ENCODE measurements at regions not wholly inside any gene's neighbourhood (a gene's known extent, or its start where the extent isn't known, plus 50 kb on each side); places are given as distances from the start of the nearest gene placed in this dataset.

DNA sequence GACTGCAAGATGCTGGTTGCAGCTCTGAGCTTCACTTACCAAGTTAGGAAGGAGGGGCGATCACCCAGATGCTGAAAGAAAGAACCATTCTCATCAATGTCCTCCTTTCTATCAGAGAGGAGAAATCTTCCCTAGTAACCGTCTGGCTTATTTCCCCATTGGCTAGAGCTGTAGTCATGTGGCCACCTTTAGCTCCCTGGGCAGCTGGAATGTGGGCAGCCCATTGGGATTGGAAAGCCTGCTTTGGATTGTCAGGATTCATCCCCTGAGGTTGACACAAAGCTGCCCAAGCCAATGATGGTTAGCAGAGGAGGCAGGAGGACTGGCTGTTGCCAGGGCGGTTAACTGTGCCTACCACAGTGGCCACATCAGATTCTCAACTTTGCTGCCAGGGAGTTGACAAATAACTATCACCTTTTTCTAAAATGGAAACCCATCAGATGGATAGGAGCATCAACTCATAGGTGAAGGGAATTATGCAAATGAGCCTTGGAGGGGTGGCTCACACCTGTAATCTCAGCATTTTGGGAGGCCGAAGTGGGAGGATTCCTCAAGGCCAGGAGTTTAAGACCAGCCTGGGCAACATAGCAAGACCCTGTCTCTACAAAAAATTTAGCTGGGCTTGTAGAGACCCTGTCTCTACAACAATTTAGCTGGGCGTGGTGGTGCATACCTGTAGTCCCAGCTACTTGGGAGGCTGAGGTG is 206.4 kb upstream of the GALNT17 start:
- Mint-ChIP-seq H3K9me3 (peaks cover 0 to 10% (median under 1%) of the 10 kb centered on the region in 6 donors), H3K4me3 (no peak overlapping the region), H3K36me3 (no peaks in the 10 kb centered on the region), H3K4me1 (no peaks in the 10 kb centered on the region), H3K27ac (no peak overlapping the region), H3K27me3 (ENCODE audit: low read depth in 3 of 3) (peaks cover 0 to 2% (median 0%) of the 10 kb centered on the region in 3 donors)
- no peak for DNase-seq

DNA sequence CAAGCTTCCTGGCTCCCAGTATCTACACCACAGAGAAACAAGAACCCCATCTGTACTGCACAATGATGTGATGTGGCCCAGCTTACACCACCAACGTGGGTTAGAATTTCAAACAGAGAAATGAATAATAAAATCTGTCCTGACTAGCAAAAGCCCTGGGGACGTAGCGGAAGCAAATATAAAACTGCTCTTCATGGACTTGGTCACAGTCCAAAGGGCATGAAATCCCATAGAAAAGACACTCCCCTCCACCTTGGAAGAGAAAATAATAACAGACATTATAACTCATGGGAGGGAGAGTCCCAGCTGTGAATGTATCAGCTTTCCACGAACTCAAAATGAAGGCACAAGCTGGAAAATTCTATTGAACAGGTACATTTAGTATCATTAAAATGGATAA is 205.3 kb upstream of the GALNT17 start:
- Mint-ChIP-seq H3K27me3 (ENCODE audit: low read depth in 3 of 3) (peaks cover 0 to 2% (median 2%) of the 10 kb centered on the region in 3 donors), H3K4me1 (no peaks in the 10 kb centered on the region), H3K27ac (no peak overlapping the region), H3K36me3 (no peaks in the 10 kb centered on the region), H3K9me3 (peaks cover 0 to 10% (median 3%) of the 10 kb centered on the region in 6 donors), H3K4me3 (no peak overlapping the region)
- DNase-seq: no peak

DNA sequence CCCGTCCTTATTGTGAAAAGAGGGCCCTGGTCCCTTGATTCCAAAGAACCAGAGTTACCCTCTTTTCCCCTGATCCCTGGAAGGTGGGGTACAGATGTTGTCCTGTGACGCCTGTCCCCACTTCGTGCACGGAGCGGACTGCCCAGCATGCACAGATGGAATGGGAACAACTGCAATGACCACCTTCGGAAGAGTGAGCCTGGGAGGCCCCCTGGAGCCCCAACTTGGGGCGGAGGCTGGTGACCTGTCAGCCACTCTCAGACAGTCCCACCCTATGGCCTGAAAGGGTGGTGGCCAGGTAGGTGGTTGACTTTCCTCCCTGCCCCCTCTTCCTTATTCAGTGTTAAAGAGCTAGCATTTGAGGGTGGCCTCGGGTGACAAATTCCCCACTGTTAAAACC is 196.6 kb upstream of the GALNT17 start:
- Mint-ChIP-seq H3K4me3 (no peak overlapping the region), H3K27ac (no peak overlapping the region), H3K4me1 (no peaks in the 10 kb centered on the region), H3K9me3 (peaks cover 0 to 17% (median 8%) of the 10 kb centered on the region in 6 donors), H3K27me3 (ENCODE audit: low read depth in 3 of 3) (peaks cover 2 to 4% (median 4%) of the 10 kb centered on the region in 3 donors), H3K36me3 (peaks cover 0 to 4% (median 0%) of the 10 kb centered on the region in 3 donors)
- no peak for DNase-seq

DNA sequence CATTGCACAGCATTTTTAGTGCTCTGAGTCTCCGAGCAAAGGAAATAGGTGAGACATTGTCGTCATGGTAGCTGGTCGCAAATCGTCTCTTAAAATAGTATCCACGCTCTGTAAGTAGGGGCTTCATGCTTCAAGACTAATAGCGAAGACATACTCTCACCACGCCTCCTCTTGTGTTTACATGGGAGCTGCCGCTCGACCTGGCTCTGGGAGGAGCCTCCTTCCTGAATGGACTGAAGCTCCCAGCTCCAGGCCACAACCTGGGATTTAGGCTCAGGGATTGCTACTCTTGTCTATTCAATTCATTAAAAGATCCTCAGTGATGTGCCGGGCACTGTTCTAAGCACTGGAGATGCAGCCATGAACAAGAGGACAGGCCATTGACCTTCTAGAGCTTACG is 196.1 kb upstream of the GALNT17 start:
- Mint-ChIP-seq H3K9me3 (peaks cover 0 to 19% (median 8%) of the 10 kb centered on the region in 6 donors), H3K27me3 (ENCODE audit: low read depth in 3 of 3) (peaks cover 2 to 4% (median 4%) of the 10 kb centered on the region in 3 donors), H3K4me1 (no peaks in the 10 kb centered on the region), H3K27ac (no peak overlapping the region), H3K36me3 (peaks cover 0 to 4% (median 0%) of the 10 kb centered on the region in 3 donors), H3K4me3 (no peak overlapping the region)
- DNase-seq: no peak

DNA sequence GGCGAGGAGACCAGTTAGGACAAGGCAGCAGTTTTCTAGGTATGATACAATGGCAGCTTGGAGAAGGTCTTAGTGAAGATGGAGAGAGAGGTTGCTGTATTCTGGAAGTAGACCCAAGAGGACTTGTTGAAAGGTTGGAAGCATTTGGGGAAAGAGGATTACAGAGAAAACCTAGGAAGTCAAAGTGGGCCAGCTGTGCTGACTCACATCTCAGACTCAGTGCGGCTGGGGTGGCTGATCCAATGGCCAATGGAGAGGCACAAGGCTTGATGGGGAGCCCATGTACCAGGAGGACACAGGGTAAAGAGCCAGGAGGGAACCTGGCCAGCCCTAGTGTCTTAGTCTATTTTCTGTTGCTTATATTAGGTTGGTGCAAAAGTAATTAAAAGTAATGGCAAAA is 194.5 kb upstream of the GALNT17 start:
- Mint-ChIP-seq H3K27me3 (ENCODE audit: low read depth in 3 of 3) (peaks cover 0 to 4% (median 4%) of the 10 kb centered on the region in 3 donors), H3K27ac (no peak overlapping the region), H3K4me3 (no peak overlapping the region), H3K36me3 (peaks cover 0 to 4% (median 0%) of the 10 kb centered on the region in 3 donors), H3K9me3 (peaks cover 0 to 20% (median 8%) of the 10 kb centered on the region in 6 donors), H3K4me1 (no peaks in the 10 kb centered on the region)
- no peak for DNase-seq

DNA sequence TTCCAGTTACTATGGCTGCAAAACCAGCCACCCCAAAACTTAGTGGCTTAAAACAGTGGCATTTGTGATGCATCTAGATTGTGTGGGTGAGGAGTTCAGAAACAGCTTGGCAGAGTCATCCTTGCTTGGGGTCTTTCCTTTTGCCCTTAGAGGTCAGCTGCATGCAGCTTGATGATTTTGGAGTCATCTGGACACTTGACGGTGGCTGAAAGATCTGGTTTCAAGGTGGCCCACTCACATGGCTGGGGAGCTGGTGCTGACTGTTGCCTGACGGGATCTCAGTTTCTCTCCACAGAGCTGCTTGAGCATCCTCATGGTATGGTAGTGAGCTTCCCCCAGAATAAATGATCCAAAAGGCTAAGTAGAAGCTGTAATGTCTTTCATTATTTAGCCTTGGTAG is 191.3 kb upstream of the GALNT17 start:
- DNase-seq: no peak
- no peak overlapping the region for H3K27ac Mint-ChIP-seq
- H3K4me3 Mint-ChIP-seq: no peak overlapping the region
- peaks cover 0 to 14% (median 9%) of the 10 kb centered on the region in 6 donors for H3K9me3 Mint-ChIP-seq
- H3K36me3 Mint-ChIP-seq: peaks cover 0 to 4% (median 0%) of the 10 kb centered on the region in 3 donors
- H3K4me1 Mint-ChIP-seq: no peaks in the 10 kb centered on the region
- H3K27me3 Mint-ChIP-seq (ENCODE audit: low read depth in 3 of 3): peaks cover 2 to 4% (median 4%) of the 10 kb centered on the region in 3 donors

DNA sequence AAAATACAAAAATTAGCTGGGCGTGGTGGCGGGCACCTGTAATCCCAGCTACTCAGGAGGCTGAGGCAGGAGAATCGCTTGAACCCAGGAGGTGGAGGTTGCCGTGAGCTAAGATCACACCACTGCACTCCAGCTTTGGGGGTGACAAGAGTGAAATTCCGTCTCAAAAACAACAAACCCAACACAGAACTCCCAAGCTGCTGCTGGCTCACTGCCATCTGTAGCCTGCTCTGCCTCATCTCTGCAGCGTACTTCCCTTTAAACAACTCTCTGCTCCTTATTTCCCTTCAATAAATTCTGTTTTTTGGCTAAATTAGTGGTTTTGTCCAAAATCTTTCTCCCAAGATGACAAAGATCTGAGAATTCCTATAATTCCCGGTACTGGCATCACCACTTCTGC is 189.2 kb upstream of the GALNT17 start:
- Mint-ChIP-seq H3K36me3 (no peaks in the 10 kb centered on the region), H3K27ac (no peak overlapping the region), H3K4me3 (no peak overlapping the region), H3K9me3 (peaks cover 0 to 10% (median 4%) of the 10 kb centered on the region in 6 donors), H3K4me1 (no peaks in the 10 kb centered on the region), H3K27me3 (ENCODE audit: low read depth in 3 of 3) (peaks cover 0 to 4% (median 2%) of the 10 kb centered on the region in 3 donors)
- DNase-seq: no peak

DNA sequence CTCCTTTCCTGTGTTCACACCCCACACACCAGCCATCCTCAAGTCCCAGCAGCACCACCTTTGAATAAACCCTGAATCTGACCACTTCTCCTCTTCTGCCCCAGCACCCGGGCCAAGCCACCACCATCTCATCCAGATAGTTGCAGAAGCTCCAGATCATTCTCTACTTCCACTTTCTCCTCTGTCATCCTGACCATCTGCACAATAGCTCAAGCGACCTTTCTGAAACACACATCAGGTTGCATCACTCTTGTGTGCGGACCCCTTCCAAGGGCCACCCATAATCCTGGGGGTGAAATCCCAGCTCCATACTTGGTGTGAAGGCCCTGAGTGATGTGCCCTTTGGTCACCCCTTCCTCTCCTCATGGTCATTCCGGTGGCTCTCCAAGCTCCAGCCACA is 187.4 kb upstream of the GALNT17 start:
- no peak for DNase-seq
- H3K27ac Mint-ChIP-seq: no peak overlapping the region
- peaks cover 0 to 2% (median 2%) of the 10 kb centered on the region in 3 donors for H3K27me3 Mint-ChIP-seq (ENCODE audit: low read depth in 3 of 3)
- H3K4me1 Mint-ChIP-seq: no peaks in the 10 kb centered on the region
- H3K9me3 Mint-ChIP-seq: peaks cover 0 to 19% (median 3%) of the 10 kb centered on the region in 6 donors
- no peak overlapping the region for H3K4me3 Mint-ChIP-seq
- H3K36me3 Mint-ChIP-seq: no peaks in the 10 kb centered on the region

DNA sequence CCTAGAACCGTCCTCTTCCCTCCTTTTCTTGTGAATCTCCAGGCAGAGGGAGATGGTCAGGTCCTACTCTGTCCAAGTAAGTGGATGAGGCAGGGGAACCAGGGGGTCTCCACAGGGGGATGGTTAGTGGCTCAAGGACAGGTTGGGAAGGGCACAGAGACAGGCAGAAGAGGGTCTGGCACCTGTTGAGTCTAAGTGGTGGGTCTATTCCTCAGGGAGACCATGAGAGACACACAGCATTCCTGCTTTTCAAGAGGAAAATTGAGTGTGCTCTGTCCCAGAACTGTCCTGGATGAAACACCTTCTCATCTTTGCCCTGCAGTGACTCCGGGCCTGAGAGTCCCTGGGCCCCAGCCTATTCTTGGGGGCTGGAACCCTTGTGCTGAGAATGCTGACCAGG is 184.8 kb upstream of the GALNT17 start:
- Mint-ChIP-seq H3K36me3 (no peaks in the 10 kb centered on the region), H3K27me3 (ENCODE audit: low read depth in 3 of 3) (peaks cover 0 to 4% (median 2%) of the 10 kb centered on the region in 3 donors), H3K4me3 (no peak overlapping the region), H3K27ac (no peak overlapping the region), H3K9me3 (peaks cover 0 to 18% (median 6%) of the 10 kb centered on the region in 6 donors), H3K4me1 (no peaks in the 10 kb centered on the region)
- DNase-seq: no peak

DNA sequence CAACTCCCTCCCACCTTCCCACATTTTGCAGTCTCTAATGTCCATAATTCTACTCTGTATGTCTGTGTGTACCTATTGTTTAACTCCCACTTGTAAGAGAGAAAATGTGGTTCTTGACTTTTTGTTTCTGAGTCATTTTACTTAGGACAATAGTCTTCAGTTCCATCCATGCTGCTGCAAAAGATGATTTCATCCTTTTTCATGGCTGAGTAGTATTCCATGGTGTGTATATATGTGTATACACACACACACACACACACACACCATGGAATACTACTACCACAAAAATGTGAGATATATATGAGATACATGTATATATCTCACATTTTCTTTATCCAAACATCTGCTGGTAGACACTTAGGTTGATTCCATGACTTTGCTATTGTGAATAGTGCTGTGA is 182.1 kb upstream of the GALNT17 start:
- H3K4me3 Mint-ChIP-seq: no peak overlapping the region
- peaks cover 0 to 18% (median 5%) of the 10 kb centered on the region in 6 donors for H3K9me3 Mint-ChIP-seq
- H3K4me1 Mint-ChIP-seq: no peaks in the 10 kb centered on the region
- H3K27me3 Mint-ChIP-seq (ENCODE audit: low read depth in 3 of 3): peaks cover 0 to 8% (median 0%) of the 10 kb centered on the region in 3 donors
- no peak for DNase-seq
- no peaks in the 10 kb centered on the region for H3K36me3 Mint-ChIP-seq
- no peak overlapping the region for H3K27ac Mint-ChIP-seq

GRCh38 chr7:70951271-70951962 is 180.5 kb upstream of the GALNT17 start:
- Mint-ChIP-seq H3K36me3 (no peaks in the 10 kb centered on the region), H3K9me3 (peaks cover 0 to 18% (median 5%) of the 10 kb centered on the region in 6 donors), H3K4me1 (no peaks in the 10 kb centered on the region), H3K27ac (no peak overlapping the region), H3K4me3 (no peak overlapping the region), H3K27me3 (ENCODE audit: low read depth in 3 of 3) (peaks cover 0 to 8% (median 0%) of the 10 kb centered on the region in 3 donors)
- DNase-seq: no peak

GRCh38 chr7:70952311-70952710 is 179.6 kb upstream of the GALNT17 start:
- peaks cover 0 to 5% (median 0%) of the 10 kb centered on the region in 3 donors for H3K27me3 Mint-ChIP-seq (ENCODE audit: low read depth in 3 of 3)
- no peak overlapping the region for H3K27ac Mint-ChIP-seq
- H3K4me3 Mint-ChIP-seq: no peak overlapping the region
- H3K9me3 Mint-ChIP-seq: peaks cover 0 to 18% (median 6%) of the 10 kb centered on the region in 6 donors
- H3K4me1 Mint-ChIP-seq: no peaks in the 10 kb centered on the region
- no peak for DNase-seq
- H3K36me3 Mint-ChIP-seq: no peaks in the 10 kb centered on the region

DNA sequence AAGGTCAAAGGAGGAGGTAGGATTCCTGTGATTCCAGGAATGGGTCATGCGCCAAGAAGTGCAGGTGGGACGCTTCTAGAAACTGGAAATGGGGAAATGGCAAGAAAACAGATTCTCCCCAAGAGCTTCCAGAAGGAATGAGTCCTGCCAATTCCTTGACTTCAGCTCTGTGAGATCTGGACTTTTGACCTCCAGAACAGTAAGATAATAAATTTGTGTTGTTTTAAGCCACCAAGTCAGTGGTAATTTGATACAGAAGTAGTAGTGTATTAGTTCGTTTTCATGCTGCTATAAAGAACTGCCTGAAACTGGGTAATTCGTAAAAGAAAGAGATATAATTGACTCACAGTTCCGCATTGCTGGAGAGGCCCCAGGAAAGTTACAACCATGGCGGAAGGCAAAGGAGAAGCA is 178.6 kb upstream of the GALNT17 start:
- Mint-ChIP-seq H3K4me1 (no peaks in the 10 kb centered on the region), H3K27ac (no peak overlapping the region), H3K9me3 (peaks cover 0 to 15% (median 6%) of the 10 kb centered on the region in 6 donors), H3K36me3 (no peaks in the 10 kb centered on the region), H3K27me3 (ENCODE audit: low read depth in 3 of 3) (peaks cover 0 to 5% (median 0%) of the 10 kb centered on the region in 3 donors), H3K4me3 (no peak overlapping the region)
- no peak for DNase-seq

DNA sequence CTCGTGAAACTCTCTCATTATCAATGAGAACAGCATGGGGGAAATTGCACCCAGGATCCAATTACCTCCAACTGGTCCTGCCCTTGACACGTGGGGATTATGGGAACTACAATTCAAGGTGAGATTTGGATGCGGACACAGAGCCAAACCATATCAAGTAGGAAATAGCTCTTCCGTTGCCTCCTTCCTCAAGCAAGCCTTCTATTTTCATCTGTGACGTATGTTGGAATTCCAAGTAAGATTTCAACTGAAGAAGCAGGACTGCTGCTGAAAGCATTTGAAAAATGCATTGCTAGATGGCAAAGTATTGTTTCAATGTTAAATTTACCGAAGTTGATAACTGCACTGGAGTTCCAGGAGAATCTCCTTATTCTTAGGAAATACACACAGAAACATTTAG is 178.1 kb upstream of the GALNT17 start:
- H3K36me3 Mint-ChIP-seq: no peaks in the 10 kb centered on the region
- no peak overlapping the region for H3K27ac Mint-ChIP-seq
- H3K4me1 Mint-ChIP-seq: no peaks in the 10 kb centered on the region
- no peak overlapping the region for H3K4me3 Mint-ChIP-seq
- no peak for DNase-seq
- H3K27me3 Mint-ChIP-seq (ENCODE audit: low read depth in 3 of 3): peaks cover 0 to 5% (median 0%) of the 10 kb centered on the region in 3 donors
- peaks cover 0 to 11% (median 5%) of the 10 kb centered on the region in 6 donors for H3K9me3 Mint-ChIP-seq
